Ishikawa (cell line): ENCODE measurements at regions not wholly inside any gene's neighbourhood (a gene's known extent, or its start where the extent isn't known, plus 50 kb on each side); places are given as distances from the start of the nearest gene placed in this dataset.

Experiments used
- CEBPB ChIP-seq: IDR thresholded peaks from 2 replicates; pipeline ENCODE4 v1.6.1; 2012
- CREB1 ChIP-seq: IDR thresholded peaks from 2 replicates; pipeline ENCODE4 v1.6.1; 2012; ENCODE audit warnings: low read depth
- EGR1 ChIP-seq: IDR thresholded peaks from 2 replicates; pipeline ENCODE4 v1.6.1; 2012
- EP300 ChIP-seq: IDR thresholded peaks from 2 replicates; pipeline ENCODE4 v1.6.1; 2012; ENCODE audit warnings: borderline replicate concordance
- FOXM1 ChIP-seq: IDR thresholded peaks from 2 replicates; pipeline ENCODE4 v1.6.1; 2012; ENCODE audit warnings: low read depth, borderline replicate concordance
- MAX ChIP-seq: IDR thresholded peaks from 2 replicates; pipeline ENCODE4 v1.6.1; 2012
- NFIC ChIP-seq: IDR thresholded peaks from 2 replicates; pipeline ENCODE4 v1.6.1; 2012
- RAD21 ChIP-seq: IDR thresholded peaks from 2 replicates; pipeline ENCODE4 v1.6.1; 2012; ENCODE audit warnings: low read depth
- REST ChIP-seq: IDR thresholded peaks from 2 replicates; pipeline ENCODE4 v1.6.1; 2012; ENCODE audit warnings: low read depth, mild to moderate bottlenecking
- TAF1 ChIP-seq: IDR thresholded peaks from 2 replicates; pipeline ENCODE4 v1.6.1; 2012; ENCODE audit warnings: low read depth, mild to moderate bottlenecking
- TCF12 ChIP-seq: IDR thresholded peaks from 2 replicates; pipeline ENCODE4 v1.6.1; 2012; ENCODE audit warnings: low read depth
- TEAD4 ChIP-seq: IDR thresholded peaks from 2 replicates; pipeline ENCODE4 v1.6.1; 2012
- USF1 ChIP-seq: IDR thresholded peaks from 2 replicates; pipeline ENCODE4 v1.6.1; 2012
- YY1 ChIP-seq: IDR thresholded peaks from 2 replicates; pipeline ENCODE4 v1.6.1; 2012; ENCODE audit warnings: low read depth
- ZBTB7A ChIP-seq: IDR thresholded peaks from 2 replicates; pipeline ENCODE4 v1.6.1; 2012; ENCODE audit warnings: low read depth

GRCh38 chr20:22928679-22929078 lies 106.4 kb upstream of the SSTR4 start:
- no peak for TF ChIP-seq CREB1
- no peak for TF ChIP-seq USF1
- TF ChIP-seq MAX: no peak
- no peak for TF ChIP-seq TCF12
- TF ChIP-seq FOXM1: no peak
- TF ChIP-seq YY1: no peak
- no peak for TF ChIP-seq TAF1
- TF ChIP-seq NFIC: no peak
- TF ChIP-seq REST: no peak
- no peak for TF ChIP-seq CEBPB
- no peak for TF ChIP-seq EGR1
- no peak for TF ChIP-seq TEAD4
- TF ChIP-seq RAD21: no peak
- no peak for TF ChIP-seq EP300
- no peak for TF ChIP-seq ZBTB7A

GRCh38 chr20:22929661-22930060 lies 105.5 kb upstream of the SSTR4 start:
- no peak for TF ChIP-seq TCF12
- no peak for TF ChIP-seq REST
- TF ChIP-seq CREB1: no peak
- TF ChIP-seq TAF1: no peak

- TF ChIP-seq USF1 (no peak), EP300 (no peak), EGR1 (no peak), TCF12 (no peak), ZBTB7A (no peak), RAD21 (no peak), CREB1 (no peak), YY1 (no peak), TEAD4 (no peak), REST (no peak), FOXM1 (no peak), NFIC (no peak), MAX (no peak)
Observed at GRCh38 chr20:22931653-22932608, 103.2 kb upstream of the SSTR4 start.

- TF ChIP-seq ZBTB7A (no peak), REST (no peak), YY1 (no peak)
Observed at GRCh38 chr20:22939181-22939580, 95.9 kb upstream of the SSTR4 start.
